Omental fat pad (tissue), 3 donors: ENCODE measurements at regions not wholly inside any gene's neighbourhood (a gene's known extent, or its start where the extent isn't known, plus 50 kb on each side); places are given as distances from the start of the nearest gene placed in this dataset.
"Not testable (repeated sequence)": the region's sequence is repeated elsewhere in the genome, so short reads cannot be mapped to it uniquely, and the experiment has no call there.

Experiments used
- ATAC-seq: fragments of 150-250 bp; one replicate; pipeline ENCODE4 v1.9.1; 2016; ENCODE audit warnings: mild to moderate bottlenecking, moderate library complexity; ENCODE audit not compliant: low FRiP score
- DNase-seq: peaks from one replicate; pipeline ENCODE4 v3.0.0-alpha.2; 2019; ENCODE audit warnings: low spot score
- TF ChIP-seq, protein P1 (sequence below), 3 donors: fragments of 450-650 bp; IDR thresholded peaks; one replicate each; pipeline ENCODE4 v1.5.1; 2016 to 2017; ENCODE audit warnings: antibody characterized with exemption in 3 of 3, mild to moderate bottlenecking in 3 of 3, moderate library complexity in 2 of 3

DNA sequence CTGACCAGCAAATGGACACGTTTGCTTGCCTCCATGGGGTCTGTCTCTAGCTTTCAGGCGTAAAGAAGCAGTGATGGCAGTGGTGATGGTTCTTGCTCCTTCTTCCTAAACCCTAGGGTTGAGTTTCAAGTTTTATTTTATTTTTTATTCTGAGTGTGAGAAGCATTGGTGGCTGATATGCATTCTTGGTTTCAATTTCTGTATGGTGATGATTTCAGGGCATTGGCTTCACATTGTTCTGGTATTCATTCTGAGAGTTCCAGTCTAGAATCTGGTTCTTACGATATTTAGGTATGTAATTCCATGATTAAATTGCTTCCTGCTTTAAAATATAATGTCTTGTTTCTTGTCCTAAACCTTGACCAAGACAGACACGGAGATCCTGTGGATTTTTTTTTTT, 444.5 kb upstream of the IMPG1 start:
- TF ChIP-seq, protein P1, sequence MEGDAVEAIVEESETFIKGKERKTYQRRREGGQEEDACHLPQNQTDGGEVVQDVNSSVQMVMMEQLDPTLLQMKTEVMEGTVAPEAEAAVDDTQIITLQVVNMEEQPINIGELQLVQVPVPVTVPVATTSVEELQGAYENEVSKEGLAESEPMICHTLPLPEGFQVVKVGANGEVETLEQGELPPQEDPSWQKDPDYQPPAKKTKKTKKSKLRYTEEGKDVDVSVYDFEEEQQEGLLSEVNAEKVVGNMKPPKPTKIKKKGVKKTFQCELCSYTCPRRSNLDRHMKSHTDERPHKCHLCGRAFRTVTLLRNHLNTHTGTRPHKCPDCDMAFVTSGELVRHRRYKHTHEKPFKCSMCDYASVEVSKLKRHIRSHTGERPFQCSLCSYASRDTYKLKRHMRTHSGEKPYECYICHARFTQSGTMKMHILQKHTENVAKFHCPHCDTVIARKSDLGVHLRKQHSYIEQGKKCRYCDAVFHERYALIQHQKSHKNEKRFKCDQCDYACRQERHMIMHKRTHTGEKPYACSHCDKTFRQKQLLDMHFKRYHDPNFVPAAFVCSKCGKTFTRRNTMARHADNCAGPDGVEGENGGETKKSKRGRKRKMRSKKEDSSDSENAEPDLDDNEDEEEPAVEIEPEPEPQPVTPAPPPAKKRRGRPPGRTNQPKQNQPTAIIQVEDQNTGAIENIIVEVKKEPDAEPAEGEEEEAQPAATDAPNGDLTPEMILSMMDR (IDR thresholded peaks at IDR 0.05) = no peak
- ATAC-seq (no peak), DNase-seq (no peak)

DNA sequence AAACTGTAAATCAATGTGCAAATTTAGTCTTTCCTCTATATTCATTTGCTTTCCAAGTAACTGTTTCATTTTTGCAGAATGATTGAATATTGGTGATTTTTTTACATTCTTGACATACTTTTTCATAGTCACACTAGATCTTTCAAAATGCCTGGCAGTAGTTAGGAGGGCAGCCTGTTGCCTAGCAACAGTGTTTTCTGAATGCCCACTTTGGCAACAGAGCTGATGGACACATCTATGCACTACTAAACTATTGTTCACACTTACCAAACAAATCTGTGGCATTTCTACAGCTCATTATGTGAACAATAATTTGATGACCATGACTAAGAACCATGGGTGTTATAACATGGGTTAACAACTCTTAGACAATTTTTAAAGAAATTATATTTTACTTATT, 438.0 kb upstream of the IMPG1 start:
- ATAC-seq (no peak), DNase-seq (no peak)
- TF ChIP-seq, protein P1 (IDR thresholded peaks at IDR 0.05) = no peak

DNA sequence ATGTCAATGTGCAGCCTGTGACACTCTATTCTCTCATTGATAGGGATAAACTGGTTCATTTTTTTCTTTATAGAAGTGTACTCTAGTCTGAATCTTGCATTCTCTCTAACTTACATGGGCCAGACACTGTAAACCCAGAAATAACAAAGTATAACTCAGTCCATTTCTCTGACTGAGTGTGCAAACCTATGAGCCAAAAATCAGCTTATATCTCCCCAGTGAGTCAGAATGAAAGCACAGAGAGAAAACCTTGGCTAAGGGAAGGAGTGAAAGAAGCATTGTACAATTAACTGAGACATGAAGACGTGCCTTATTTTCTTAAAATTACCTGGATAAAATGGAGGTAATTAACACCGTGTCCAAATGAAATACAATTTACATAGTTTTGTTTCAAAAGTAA, 436.9 kb upstream of the IMPG1 start:
- no peak for DNase-seq

DNA sequence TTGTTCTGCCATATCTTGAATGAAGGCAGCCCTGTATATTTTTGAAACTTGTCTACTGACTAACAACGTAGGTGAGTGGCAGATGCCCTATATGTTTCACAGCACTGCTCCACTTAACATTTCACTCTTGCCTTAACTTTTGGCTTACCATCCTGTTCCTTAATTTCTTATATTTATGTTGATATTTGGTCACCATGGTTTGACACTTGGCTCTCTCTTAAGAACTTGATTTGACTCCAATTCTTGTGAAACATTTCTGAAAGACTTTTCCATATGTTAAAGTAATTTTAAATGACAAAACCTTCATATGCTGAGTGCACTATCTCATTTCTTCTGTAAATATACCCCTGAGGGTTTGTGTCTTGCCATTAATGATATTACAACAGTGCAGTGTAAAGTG, 434.3 kb upstream of the IMPG1 start:
- ATAC-seq (no peak), DNase-seq (no peak)
- TF ChIP-seq, protein P1 (IDR thresholded peaks at IDR 0.05) = no peak

More for the DNA sequence above, 436.9 kb upstream of the IMPG1 start:
- TF ChIP-seq, protein P1 (IDR thresholded peaks at IDR 0.05) = no peak
- ATAC-seq = no peak

DNA sequence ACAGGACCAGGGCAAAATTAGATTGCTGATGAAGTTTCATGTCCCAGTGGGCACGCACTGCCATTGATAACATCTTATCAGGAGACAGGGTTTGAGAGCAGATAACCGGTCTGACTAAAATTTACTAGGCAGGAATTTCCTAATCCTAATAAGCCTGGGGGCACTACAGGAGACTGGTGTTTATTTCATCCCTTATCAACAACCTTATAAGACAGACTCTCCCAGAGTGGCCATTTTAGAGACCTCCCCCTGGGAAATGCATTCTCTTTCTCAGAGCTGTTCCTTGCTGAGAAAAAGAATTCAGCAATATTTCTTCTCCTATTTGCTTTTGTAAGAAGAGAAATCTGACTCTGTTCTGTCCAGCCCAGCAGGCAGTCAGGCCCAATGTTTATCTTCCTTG, 423.4 kb upstream of the IMPG1 start:
- TF ChIP-seq, protein P1 (IDR thresholded peaks at IDR 0.05) = no peak
- no peak for ATAC-seq
- DNase-seq = no peak

DNA sequence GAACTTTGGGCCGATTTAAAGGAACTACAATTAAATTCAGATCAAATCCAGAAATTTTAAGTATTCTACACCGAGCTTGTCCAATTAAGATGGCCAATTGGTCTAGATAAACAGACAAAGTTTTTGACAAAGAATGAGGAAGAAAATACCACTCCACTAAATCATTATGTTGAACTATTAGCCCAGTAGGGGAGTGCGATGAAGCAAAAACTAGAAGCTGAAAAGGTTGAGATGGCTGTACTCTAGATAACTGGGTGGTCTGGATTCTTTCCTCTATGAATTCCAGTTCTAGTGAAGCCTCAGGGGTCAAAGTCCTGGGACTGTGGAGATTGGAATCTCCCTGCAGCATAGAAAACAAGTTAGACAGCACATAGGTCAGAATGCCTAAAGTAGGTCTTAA, 418.9 kb upstream of the IMPG1 start:
- not testable (repeated sequence) for DNase-seq, ATAC-seq

DNA sequence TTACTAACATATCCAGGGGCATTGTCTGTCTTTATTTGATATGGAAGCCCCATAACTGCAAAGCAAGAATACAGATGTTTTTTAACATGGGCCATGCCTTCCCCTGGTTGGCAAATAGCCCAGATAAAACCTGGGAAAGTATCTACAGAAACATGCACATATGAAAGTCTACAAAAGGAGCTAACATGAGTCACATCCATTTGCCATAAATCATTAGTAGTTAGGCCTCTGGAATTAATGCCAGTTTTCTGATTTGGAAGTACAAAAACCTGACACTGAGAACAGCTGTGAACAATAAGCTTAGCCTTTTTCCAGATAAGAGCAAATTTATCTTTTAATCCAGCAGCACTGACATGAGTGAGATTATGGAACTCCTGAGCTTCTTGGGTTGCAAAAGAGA, 418.0 kb upstream of the IMPG1 start:
- TF ChIP-seq, protein P1 (IDR thresholded peaks at IDR 0.05) = no peak
- DNase-seq (no peak), ATAC-seq (no peak)

DNA sequence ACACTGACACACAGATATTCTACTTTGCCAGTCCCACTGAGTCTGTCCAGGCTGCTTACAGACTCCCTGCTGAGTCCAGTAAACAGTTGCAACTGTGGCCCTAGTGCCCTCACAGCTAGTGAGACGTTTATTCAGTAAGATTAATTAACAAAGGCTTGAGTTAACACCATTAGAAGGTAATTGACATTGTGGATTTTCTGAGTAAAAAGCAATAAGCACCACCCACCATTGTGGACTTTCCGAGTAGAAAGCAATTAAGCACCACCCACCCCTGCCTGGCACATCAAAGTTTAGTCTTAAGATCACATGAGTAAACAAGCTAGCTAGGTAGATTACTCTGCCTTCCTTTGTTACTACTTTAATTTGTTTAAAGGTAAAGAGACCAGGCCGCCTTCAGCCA, 408.6 kb upstream of the IMPG1 start:
- no peak for ATAC-seq
- TF ChIP-seq, protein P1 (IDR thresholded peaks at IDR 0.05) = no peak
- no peak for DNase-seq
